ENCODE measurements at regions not wholly inside any gene's neighbourhood (a gene's known extent, or its start where the extent isn't known, plus 50 kb on each side); places are given as distances from the start of the nearest gene placed in this dataset.
A peak's percentile ranks its signal among the peaks of the same experiment; 100 is the strongest.

DNA sequence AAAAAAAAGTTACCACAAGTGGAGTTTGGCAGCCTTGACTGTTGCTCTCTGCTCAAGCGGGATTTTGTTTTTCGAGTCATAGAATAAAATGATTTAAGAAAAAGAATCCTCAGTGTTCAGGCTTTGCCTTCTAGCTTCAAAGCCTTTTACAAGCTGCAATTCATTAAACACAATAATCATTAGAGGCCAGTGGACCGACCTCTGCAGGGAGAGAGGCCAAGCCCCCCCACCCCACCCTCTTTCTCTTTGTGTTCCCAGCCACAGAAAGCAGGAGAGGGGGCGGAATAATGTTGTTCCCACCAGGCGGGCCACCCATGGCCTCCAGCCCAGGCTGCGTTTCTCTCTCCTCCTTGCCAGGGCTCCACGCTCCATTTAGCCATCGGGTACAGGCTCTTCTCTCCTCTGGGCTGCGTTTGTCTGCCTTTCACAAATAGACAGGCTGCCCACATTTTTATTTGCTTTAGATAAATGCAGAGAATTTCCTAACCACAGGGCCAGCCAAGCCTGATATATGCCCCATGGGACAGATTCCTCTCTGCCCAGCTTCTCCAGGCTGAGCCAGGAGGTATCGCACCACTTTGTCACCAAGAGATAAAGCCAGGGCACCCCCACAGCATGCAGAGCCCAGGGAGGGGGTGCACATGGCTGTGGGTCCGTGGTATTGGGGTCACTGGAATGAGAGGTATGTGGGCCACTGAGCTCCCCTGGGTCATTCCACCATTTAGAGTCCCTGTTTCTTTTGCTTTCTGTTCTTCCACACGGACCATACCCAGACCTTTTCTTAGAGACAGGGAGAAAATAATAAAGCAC lies 318.8 kb downstream of the PIK3R1 start:
- DNase-seq (ENCODE audit: low read depth in 2 of 2), result no peak

DNA sequence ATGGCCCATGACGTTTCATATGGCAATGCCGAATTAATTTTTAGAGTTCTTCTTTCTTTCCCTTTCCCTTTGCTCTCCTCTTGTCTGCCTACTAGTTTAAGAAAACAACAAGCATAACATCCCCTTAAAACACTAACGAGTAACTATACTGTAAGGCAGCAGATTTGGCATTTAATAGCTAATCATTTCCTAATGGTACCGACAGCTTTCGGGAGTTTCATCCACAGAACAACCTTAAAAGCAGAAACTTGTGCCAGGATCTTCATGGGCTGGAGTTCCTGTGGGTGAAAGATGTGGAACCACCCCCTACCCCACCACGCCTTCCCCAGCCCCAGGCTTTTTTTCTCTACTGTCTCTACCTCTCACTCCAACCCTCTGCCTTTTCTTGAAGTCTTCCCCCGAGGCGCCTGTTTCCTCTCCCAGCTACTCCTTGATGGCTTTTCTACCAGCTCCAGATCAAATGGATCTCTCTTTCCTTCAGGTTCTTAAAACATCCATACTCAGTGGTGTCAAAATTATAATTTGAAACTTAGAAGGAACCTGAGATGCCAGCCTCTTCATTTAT lies 319.5 kb downstream of the PIK3R1 start:
- no peak for DNase-seq (ENCODE audit: low read depth in 2 of 2)

DNA sequence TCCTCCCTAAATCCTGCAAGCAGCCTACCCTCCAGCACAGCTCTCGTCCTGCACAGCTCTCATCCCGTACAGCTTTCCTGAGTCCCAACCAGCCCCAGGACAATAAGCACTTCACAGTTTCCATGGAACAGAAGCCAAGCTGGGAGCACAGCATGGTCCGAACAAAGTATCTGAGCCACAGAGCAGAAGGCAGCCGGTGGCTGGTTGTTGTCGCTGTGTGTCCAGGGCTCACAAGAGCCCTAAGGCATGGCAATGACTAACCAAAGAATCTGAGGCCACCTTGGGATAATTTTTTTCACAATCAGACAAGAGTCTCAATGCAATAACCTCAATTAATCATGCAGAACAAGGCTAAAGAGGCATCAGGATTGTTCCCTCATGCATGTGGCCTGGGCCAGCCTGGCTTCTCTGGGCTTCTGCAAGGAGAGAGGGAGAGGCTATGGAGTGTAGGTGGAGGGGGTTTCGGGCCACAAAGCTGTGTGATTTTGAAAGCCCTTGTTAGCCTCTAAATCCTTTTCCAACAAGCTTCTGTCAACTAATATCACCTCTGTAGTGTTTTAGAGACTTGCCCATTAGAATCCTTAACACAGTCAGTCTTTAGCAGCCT lies 323.4 kb downstream of the PIK3R1 start:
- DNase-seq (ENCODE audit: low read depth in 2 of 2), result no peak

DNA sequence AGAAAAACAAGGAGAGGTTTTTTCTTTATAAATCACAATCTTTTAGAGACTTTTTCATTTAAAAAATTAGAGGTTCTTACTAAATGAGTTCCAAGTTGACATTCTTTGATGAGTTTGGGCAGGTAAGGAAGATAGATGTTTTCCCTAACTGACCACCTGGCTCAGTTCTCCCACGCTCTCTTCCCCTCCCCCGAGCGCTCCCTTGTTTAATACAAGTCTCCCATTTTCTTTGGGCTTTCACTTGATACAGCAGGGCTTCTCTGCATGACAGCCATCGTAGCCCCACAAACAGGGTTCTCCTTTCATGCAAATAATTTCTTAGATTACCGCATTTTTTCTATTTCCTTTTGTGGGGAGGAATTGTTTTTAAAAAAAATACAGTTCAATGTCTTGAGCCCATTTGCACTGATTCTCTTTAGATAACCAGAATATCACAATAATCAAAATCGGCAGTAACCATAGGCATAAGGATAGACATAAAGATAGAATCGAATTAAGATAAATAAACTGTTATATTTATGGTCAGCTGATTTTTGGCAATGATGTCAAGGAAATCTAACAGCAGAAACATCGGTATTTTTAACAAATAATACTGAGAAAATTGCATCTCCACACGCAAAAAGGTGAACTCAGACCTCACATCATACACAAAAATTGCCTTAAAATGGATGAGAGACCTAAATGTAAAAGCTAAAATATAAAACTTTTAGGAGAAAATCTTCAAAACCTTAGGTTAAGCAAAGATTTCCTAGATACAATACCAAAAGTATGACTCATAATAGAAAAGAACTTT lies 325.4 kb downstream of the PIK3R1 start:
- no peak for DNase-seq (ENCODE audit: low read depth in 2 of 2)

DNA sequence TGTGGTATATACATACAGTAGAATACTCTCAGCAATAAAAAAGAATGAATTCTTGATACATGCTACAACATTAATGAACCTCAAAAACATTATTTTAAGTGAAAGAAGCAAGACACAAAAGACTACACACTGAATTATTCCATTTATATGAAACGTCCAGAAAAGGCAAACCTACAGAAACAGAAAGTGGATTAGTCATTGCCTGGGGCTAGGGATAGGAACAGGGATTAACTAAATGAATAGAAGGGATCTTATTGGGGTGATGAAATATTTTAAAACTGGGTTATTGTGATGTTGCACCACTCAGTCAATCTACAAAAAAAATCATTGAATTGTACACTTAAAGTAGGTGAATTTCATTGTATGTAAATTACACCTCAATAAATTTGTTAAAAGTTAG lies 326.7 kb downstream of the PIK3R1 start:
- DNase-seq (ENCODE audit: low read depth in 2 of 2), result no peak

DNA sequence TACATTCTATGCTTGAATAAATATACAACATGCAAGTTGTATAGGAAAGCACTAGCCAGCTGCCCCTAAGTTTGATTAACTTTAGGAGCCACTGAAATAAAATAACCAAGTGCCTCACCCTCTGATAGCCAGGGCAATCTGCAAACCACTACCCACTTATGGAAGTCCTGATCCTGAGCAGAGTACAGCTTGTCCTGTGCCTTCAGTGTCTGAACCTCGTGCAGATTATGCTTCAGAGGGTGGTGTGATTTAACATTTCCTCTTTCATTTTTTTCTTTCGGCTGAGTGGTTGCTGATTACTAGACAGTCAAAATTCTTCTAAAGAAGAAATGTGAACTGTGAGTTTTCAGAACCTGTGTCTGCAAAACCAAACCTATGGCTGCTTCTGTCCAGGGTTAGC lies 327.7 kb downstream of the PIK3R1 start:
- DNase-seq (ENCODE audit: low read depth in 2 of 2), result no peak

DNA sequence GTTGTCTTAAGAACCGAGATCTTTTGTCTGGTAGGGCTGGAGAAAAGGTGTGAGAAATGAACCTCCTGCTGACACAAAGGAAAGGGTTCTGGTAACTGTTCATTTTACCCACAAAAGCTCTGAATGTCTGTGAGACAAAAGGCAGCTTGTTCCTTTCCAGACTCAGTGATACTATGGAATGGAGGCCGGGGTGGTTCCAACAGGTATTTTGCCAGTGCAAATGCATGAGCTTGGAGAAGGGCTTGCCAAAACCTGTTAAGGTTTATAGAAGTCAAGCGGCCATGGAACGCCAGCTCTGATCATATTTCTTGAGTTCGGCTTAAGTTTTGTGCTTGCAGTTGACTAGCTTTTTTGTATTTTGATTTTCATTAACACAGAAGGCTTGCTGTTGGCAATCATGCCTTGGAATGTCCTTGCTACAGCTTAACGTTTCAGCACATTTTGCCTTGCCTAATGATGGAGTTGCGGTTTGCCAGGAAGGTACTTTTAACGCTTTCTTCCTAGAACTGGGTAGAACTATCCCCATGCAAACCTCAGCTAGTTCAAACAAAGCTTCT lies 328.6 kb downstream of the PIK3R1 start:
- no peak for DNase-seq (ENCODE audit: low read depth in 2 of 2)

DNA sequence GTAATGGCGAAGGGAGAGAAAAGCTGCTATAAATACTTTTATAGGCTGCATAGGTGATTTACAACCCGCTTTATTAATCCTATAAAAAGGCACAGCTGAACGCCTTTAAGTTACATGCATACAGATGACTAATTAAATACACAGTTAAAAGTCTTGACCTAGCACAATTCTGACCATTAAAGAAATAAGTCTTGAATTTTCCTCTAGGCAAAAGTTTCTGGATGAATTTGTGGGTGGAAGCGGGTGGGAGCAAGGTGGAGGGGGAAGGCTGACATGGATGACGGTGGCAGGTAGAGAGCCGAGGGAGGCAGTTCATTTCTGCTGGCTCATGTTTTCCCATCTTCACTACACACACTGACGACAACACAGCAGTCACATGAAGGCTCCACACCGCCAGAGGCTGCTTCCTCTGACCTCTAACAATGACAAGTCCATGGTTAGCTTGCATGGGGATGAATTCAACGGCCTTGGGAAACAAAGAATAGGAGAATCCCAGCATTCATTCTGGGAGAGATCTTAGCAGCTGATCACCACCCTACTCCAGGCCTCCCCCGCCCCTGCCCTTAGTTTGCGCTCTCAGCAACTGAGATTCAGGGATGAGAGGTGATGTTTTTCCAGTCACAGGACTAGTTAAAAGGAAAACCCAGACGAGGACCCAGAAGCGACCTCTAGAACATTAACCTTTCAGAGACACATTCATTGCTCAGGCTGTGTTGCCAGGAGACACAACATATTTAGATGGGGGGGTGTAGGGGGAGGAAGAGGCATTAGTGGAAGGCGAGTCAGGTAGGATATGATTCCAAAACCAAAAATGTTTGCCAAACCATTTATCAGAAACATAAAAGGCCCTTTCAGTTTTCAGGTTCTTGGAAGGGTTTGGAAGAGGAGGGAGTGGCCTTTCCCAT lies 329.3 kb downstream of the PIK3R1 start:
- DNase-seq (ENCODE audit: low read depth in 2 of 2), result no peak

DNA sequence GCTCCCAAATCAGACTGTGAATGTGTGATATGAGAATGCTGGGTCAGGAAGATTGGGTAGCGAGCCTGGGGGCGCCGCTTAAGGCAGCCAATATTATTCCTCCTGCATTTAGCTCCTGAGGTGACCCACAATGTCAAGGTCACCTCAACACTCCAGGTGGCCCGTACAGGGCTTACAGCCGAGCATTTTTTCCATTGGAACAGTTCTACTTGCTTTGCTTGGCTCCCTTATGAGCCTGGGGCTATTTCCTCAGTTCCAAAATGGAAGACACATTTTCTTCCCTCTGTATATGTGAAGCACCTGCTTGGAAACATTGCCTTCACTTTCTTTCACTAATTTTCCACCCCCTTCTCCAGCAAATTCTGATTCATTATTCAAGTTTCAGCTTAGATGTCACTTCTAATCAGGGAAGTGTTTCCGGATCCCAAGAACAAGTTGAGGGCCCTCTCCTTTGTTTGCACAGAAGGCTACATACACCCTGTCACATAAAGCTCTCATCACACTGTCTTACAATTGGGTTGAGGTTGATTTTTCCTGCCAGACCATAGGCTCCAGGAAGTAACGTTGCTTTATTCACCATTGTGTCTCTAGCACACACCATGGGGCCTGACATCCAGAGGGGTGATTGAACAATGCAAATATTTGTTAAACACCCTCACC lies 330.2 kb downstream of the PIK3R1 start:
- no peak for DNase-seq (ENCODE audit: low read depth in 2 of 2)

DNA sequence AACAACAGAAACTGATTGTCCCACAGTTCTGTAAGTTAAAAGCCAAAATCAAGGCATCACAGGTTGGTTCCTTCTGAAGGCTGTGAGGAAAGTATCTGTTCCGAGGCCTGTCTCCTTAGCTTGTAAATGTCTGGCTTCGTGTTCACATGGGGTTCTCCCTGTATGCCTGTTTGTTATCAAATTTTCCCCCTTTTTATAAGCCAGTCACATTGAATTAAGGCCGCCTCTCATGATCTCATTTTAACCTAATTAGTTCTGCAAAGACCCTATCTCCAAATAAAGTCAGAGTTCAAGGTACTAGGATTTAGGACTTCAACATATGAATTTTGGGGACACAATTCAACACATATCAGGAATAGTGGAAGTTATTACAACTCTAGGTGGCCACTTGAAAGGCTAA lies 331.5 kb downstream of the PIK3R1 start:
- DNase-seq (ENCODE audit: low read depth in 2 of 2), result no peak

DNA sequence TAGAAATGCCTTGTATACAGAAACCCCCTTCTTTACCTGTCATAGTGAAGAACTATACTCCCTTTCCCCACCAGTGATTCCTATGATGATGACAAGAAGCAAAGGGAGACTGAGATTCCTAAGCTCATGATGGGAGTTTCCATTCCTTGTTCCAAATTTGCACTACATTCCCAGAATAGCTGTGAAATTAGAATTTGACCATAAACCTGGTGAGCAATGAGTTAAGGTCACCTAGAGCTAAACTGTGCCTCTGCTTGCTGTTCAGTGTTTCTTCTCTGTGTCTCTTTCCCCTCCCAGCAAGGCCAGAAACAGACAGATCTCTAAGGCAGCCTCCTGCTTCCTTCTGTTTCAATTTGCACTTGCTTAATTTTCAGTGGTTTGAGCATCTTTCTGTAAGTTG lies 332.1 kb downstream of the PIK3R1 start:
- no peak for DNase-seq (ENCODE audit: low read depth in 2 of 2)

DNA sequence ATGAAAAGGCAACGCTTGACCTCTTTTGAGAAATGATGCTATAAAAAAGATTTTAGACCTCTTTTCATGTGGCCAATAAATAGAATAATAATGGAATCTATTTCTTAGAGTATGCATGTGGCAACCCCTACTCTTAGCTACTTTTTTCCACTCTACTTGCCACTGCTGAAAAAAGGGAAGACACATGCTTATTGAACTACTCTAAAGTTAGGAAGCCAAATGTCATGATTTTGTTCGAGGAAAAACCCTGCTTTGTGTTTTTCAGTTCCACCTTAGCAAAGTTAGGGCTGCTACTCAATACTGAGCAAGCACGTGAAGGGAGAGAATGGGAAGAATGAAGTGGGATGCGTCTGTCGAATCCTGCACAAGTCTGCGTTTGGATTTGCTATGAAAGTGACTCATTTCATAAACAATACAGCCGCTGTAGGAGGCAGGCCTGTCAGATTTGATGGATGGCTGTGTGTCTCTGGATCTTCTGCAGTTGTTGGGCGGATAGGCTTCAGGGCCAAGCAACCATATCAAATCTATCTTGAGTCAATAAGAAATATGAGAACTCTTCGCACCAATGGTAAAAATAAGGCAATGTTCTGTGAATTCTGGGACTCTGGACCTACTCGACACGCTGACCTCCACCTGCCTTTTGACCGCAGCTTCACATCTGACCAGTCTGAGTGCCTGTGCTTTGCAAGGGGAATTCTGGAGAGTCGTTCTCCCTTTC lies 333.6 kb downstream of the PIK3R1 start:
- peak; percentile 69 to 72 for DNase-seq (ENCODE audit: low read depth in 2 of 2)

DNA sequence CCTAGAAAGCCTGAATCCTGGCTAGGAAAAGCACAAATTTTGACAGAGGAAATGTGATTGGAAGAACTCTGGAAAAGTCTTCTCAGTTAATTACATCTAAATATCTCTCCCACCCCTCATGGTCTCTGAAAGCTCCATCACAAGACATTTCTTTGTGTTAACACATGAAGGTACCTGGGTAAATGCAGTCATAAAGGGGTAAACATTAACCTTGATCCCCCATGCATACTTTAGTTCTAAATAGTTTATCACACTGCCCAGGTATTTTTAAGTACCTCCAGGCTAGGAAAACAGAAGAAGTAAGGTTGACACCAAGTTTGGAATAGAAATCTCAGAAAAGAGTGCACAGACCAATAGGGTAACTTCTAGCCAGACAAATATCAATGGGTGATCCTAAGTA lies 334.5 kb downstream of the PIK3R1 start:
- no peak for DNase-seq (ENCODE audit: low read depth in 2 of 2)

DNA sequence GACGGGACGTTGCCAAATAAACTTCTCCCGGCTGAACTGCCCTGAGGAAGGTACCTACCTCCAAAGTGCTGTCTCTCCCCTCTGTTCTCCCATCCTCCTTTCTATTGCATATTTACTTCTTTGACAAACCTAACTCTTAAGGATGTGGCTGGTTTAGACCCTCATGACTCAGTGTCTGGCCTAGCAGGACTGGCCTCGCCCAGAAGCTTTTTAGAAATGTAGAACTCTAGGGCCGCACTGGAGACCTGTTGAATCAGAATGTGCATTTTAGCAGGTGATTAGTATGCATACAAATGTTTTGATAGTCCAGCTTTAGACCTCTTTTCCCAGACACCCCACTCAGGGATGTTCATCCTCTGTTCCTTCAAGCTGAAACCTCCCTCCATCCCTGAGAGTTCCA lies 335.9 kb downstream of the PIK3R1 start:
- DNase-seq (ENCODE audit: low read depth in 2 of 2), result no peak

DNA sequence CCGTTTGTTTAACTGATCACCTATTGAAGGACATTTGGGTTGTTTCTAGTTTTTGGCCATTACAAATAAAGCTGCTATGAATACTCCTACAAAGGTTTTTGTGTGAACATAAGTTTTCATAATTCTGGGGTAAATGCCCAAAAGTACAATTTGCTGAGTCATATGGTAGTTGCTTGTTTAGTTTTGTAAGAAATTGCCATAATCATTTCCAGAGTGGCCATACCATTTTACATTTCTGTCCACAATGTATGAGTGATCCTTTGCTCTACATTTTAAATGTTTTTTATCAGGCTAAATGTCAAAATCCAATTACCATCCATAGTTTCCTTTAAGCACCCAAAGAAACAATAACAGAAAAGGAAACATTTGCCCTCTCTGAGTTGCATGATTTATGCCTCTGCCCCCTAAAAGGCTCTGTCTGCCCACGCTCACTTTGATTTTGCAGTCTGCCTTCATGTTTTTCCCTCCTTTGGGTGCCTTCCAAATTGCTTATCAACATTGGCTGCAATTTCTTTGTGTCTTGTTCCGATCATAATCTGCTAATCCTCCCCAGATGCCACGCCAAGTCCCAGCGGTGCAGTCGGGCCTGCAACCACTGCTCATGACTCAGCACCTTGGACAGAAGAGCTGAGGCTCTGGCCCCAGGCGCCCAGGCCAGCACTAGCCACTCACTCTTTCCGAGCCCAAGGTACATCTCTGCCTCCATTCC lies 339.2 kb downstream of the PIK3R1 start:
- peak; percentile 73 to 79 for DNase-seq (ENCODE audit: low read depth in 2 of 2)

DNA sequence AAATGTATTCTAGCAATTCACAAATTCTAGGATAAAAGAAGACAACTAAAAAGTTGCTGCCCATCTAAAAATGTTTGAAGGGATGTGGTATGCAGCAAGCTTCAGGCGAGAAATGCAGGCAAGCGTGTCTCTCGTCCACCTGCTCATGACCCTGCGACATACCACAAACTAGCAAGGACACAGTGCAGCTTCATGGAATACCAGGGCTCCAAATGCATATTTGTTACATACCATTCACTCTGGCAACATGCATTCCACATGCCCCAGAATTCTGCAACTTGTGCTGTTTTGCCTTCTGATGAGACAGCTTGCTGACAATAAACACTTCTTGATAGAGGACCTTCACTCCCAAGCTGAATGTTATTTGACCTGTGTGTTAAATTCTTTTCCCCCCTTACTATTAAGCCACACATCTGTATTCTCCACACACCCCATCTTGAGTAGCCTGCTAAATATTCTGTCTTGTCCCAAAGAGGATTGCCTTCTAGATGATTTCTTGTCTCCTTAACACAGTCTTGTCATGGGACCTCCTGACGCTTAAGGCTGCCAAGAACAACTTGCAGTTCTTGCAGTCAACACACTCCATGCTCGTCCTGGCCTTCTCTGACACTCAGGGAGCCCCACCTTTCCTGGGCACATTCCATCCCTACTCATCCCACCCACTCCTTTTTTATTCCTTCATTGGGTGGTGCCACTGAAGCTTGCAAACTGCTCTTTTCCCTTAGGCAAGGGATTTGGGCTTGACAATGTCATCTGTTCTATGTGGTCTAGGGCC lies 340.5 kb downstream of the PIK3R1 start:
- no peak for DNase-seq (ENCODE audit: low read depth in 2 of 2)

DNA sequence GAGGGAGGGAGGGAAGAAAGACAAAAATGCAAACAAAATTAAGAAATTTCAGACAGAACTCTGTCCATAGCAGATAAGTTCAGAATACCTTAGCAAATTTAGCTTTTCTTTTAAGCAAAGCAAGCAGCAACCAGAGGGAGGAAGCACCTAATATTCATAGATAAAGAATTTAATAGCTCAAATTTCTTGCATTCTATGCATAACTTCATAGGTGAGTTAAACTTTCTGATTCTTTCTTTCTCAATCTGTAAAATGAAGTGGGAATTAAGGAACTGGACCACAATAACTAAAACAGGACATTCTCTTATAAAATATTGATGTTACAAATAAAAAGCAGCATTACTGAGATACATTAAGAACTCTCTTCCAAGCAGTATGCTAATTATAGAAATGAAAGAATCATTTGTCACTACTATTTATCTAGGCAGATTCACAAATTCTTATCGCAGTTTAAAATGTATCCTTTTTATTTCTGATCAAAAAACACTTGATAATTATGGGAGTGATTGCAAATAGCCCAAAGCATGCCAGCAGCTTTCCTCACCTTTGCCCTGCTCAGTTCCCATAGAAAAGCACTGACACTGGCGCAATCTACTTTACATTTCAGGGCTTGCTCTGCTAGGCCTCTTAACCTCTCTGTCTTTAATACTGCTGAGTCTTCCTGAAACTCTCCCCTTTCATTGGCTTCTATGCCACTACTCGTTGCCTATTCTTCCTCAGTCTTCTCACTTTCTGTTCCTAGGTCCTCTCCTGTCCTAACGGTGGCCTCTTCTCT lies 341.8 kb downstream of the PIK3R1 start:
- DNase-seq (ENCODE audit: low read depth in 2 of 2), result no peak

DNA sequence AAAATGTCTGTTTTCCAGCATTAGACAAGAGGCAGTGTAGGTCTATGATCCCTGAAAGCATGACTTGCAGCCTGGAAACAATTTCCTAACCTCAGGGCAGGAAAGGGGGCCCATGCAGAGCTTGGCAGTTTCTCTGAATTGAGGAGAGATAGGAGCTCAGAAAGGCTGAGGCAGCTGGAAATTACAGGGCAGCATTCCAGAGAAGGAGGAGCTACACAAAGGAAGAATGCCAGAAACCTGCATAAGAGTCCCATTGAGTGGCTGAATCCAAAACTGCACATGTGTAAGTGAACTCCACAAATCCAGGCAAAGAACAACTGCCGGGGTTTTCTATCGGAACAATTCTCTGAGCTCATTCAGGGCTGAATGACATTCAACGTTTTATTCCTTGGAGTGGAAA lies 346.8 kb downstream of the PIK3R1 start:
- peak; percentile 69 to 76 for DNase-seq (ENCODE audit: low read depth in 2 of 2)

Measured in fibroblast of skin of left biceps (primary cell).